HUES64 (cell line): ENCODE measurements at regions not wholly inside any gene's neighbourhood (a gene's known extent, or its start where the extent isn't known, plus 50 kb on each side); places are given as distances from the start of the nearest gene placed in this dataset.

Experiments used
- H3K27ac ChIP-seq: 2 replicates; pipeline ENCODE4 v1.7.0; 2013; ENCODE audit warnings: low read depth, low read length, inconsistent platforms
- H3K27me3 ChIP-seq: 2 replicates; pipeline ENCODE4 v1.6.1; 2013; ENCODE audit warnings: mild to moderate bottlenecking, low read length; ENCODE audit not compliant: insufficient read depth
- H3K36me3 ChIP-seq: 2 replicates; pipeline ENCODE4 v1.6.1; 2013; ENCODE audit warnings: mild to moderate bottlenecking, low read length; ENCODE audit not compliant: insufficient read depth
- H3K4me1 ChIP-seq: 2 replicates; pipeline ENCODE4 v1.6.1; 2013; ENCODE audit warnings: mild to moderate bottlenecking, low read length, moderate library complexity; ENCODE audit not compliant: insufficient read depth
- H3K4me3 ChIP-seq: 2 replicates; pipeline ENCODE4 v1.5.1; 2013; ENCODE audit warnings: mild to moderate bottlenecking, low read length, moderate library complexity
- H3K9ac ChIP-seq: 2 replicates; pipeline ENCODE4 v1.6.1; 2013; ENCODE audit warnings: mild to moderate bottlenecking, low read depth, low read length
- H3K9me3 ChIP-seq: 2 replicates; pipeline ENCODE4 v1.6.1; 2013; ENCODE audit warnings: low read depth, low read length; ENCODE audit not compliant: insufficient read depth
- WGBS: fragments of 150-250, 120-280 bp; methylation state at CpG from one replicate; pipeline ENCODE4 v1.1.7; 2013; ENCODE audit warnings: missing lambda C conversion rate; 5-methylcytosine and 5-hydroxymethylcytosine counted together

GRCh38 chr5:9858043-9858442, 227.9 kb upstream of the TAS2R1 start:
- Histone ChIP-seq H3K27me3 (no peaks in the 10 kb centered on the region), H3K27ac (no peak overlapping the region), H3K4me1 (no peaks in the 10 kb centered on the region), H3K4me3 (no peak overlapping the region), H3K36me3 (no peaks in the 10 kb centered on the region), H3K9me3 (no peaks in the 10 kb centered on the region), H3K9ac (no peak overlapping the region)
- WGBS: 98% methylated on average over 3 of the region's 3 CpGs

GRCh38 chr5:9853309-9853708, 223.2 kb upstream of the TAS2R1 start:
- Histone ChIP-seq H3K27me3 (no peaks in the 10 kb centered on the region), H3K4me3 (no peak overlapping the region), H3K4me1 (no peaks in the 10 kb centered on the region), H3K9ac (no peak overlapping the region), H3K36me3 (no peaks in the 10 kb centered on the region), H3K27ac (no peak overlapping the region), H3K9me3 (no peaks in the 10 kb centered on the region)
- 96% methylated on average over 2 of the region's 2 CpGs for WGBS

GRCh38 chr5:9852671-9853070, 222.5 kb upstream of the TAS2R1 start:
- 93% methylated on average over 3 of the region's 3 CpGs for WGBS
- no peaks in the 10 kb centered on the region for H3K36me3 ChIP-seq

GRCh38 chr5:9851458-9851857, 221.3 kb upstream of the TAS2R1 start:
- no peaks in the 10 kb centered on the region for H3K9me3 ChIP-seq
- H3K9ac ChIP-seq: no peak overlapping the region
- no peaks in the 10 kb centered on the region for H3K36me3 ChIP-seq
- H3K27me3 ChIP-seq: no peaks in the 10 kb centered on the region
- no peaks in the 10 kb centered on the region for H3K4me1 ChIP-seq
- H3K4me3 ChIP-seq: no peak overlapping the region
- 91% methylated on average over 3 of the region's 3 CpGs for WGBS
- no peak overlapping the region for H3K27ac ChIP-seq

More at GRCh38 chr5:9852671-9853070, 222.5 kb upstream of the TAS2R1 start:
- no peaks in the 10 kb centered on the region for H3K9me3 ChIP-seq
- H3K4me1 ChIP-seq: no peaks in the 10 kb centered on the region
- H3K4me3 ChIP-seq: no peak overlapping the region
- no peak overlapping the region for H3K9ac ChIP-seq
- no peak overlapping the region for H3K27ac ChIP-seq
- no peaks in the 10 kb centered on the region for H3K27me3 ChIP-seq

- H3K9ac ChIP-seq: no peak overlapping the region
- no peaks in the 10 kb centered on the region for H3K36me3 ChIP-seq
- H3K9me3 ChIP-seq: no peaks in the 10 kb centered on the region
- no peaks in the 10 kb centered on the region for H3K4me1 ChIP-seq
- no peak overlapping the region for H3K27ac ChIP-seq
- no peak overlapping the region for H3K4me3 ChIP-seq
- no peaks in the 10 kb centered on the region for H3K27me3 ChIP-seq
- WGBS: 86% methylated on average over 5 of the region's 5 CpGs
These were observed 220.3 kb upstream of the TAS2R1 start for GRCh38 chr5:9850456-9850855.

GRCh38 chr5:9847631-9848030, 217.5 kb upstream of the TAS2R1 start:
- Histone ChIP-seq H3K9ac (no peak overlapping the region), H3K4me1 (no peaks in the 10 kb centered on the region), H3K9me3 (no peaks in the 10 kb centered on the region), H3K27ac (no peak overlapping the region), H3K27me3 (no peaks in the 10 kb centered on the region), H3K36me3 (no peaks in the 10 kb centered on the region), H3K4me3 (no peak overlapping the region)
- WGBS: 86% methylated on average over 6 of the region's 6 CpGs

- H3K9me3 ChIP-seq: peaks cover 12% of the 10 kb centered on the region; the same call in 1 of the 2 replicates
- no peak overlapping the region for H3K9ac ChIP-seq
- no peaks in the 10 kb centered on the region for H3K27me3 ChIP-seq
- H3K36me3 ChIP-seq: no peaks in the 10 kb centered on the region
- no peaks in the 10 kb centered on the region for H3K4me1 ChIP-seq
- no peak overlapping the region for H3K27ac ChIP-seq
- H3K4me3 ChIP-seq: no peak overlapping the region
- WGBS: 88% methylated on average over 2 of the region's 2 CpGs
These were observed 215.0 kb upstream of the TAS2R1 start for GRCh38 chr5:9845185-9845584.

GRCh38 chr5:9841516-9842170, 211.5 kb upstream of the TAS2R1 start:
- Histone ChIP-seq H3K36me3 (no peaks in the 10 kb centered on the region), H3K9ac (no peak overlapping the region), H3K4me1 (no peaks in the 10 kb centered on the region), H3K9me3 (peaks cover 12% of the 10 kb centered on the region; the same call in 1 of the 2 replicates), H3K4me3 (no peak overlapping the region), H3K27me3 (no peaks in the 10 kb centered on the region), H3K27ac (no peak overlapping the region)
- 90% methylated on average over 2 of the region's 2 CpGs for WGBS

GRCh38 chr5:9838916-9839315, 208.8 kb upstream of the TAS2R1 start:
- no peak overlapping the region for H3K27ac ChIP-seq
- H3K4me3 ChIP-seq: no peak overlapping the region
- H3K9me3 ChIP-seq: peaks cover 12% of the 10 kb centered on the region; the same call in 1 of the 2 replicates
- peaks cover 12% of the 10 kb centered on the region for H3K4me1 ChIP-seq
- 92% methylated on average over 6 of the region's 7 CpGs for WGBS
- no peak overlapping the region for H3K9ac ChIP-seq
- H3K36me3 ChIP-seq: no peaks in the 10 kb centered on the region
- no peaks in the 10 kb centered on the region for H3K27me3 ChIP-seq

GRCh38 chr5:9834871-9835770, 205.0 kb upstream of the TAS2R1 start:
- Histone ChIP-seq H3K27me3 (no peaks in the 10 kb centered on the region), H3K27ac (peak overlapping the region; percentile 24; the same call in 1 of the 2 replicates), H3K9me3 (no peaks in the 10 kb centered on the region), H3K9ac (no peak overlapping the region), H3K4me3 (no peak overlapping the region), H3K36me3 (no peaks in the 10 kb centered on the region), H3K4me1 (peaks cover 30% of the 10 kb centered on the region)
- 45% methylated on average over 9 of the region's 9 CpGs for WGBS

- H3K36me3 ChIP-seq: no peaks in the 10 kb centered on the region
- H3K9ac ChIP-seq: peak overlapping the region; percentile 24; the same call in 1 of the 2 replicates
- H3K4me1 ChIP-seq: peaks cover 37% of the 10 kb centered on the region
- 56% methylated on average over 6 of the region's 6 CpGs for WGBS
- H3K27ac ChIP-seq: peak overlapping the region; percentile 37; the same call in 1 of the 2 replicates
- H3K27me3 ChIP-seq: no peaks in the 10 kb centered on the region
- no peak overlapping the region for H3K4me3 ChIP-seq
- no peaks in the 10 kb centered on the region for H3K9me3 ChIP-seq
These were observed 203.7 kb upstream of the TAS2R1 start for GRCh38 chr5:9833871-9834270.
